NCI-H446 (cell line): ENCODE measurements at regions not wholly inside any gene's neighbourhood (a gene's known extent, or its start where the extent isn't known, plus 50 kb on each side); places are given as distances from the start of the nearest gene placed in this dataset.

ENCODE experiments used
- DNase-seq, 2 experiments: peaks; one replicate each; lab custom pipeline; 2025; lab: John Stamatoyannopoulos, UW

DNA sequence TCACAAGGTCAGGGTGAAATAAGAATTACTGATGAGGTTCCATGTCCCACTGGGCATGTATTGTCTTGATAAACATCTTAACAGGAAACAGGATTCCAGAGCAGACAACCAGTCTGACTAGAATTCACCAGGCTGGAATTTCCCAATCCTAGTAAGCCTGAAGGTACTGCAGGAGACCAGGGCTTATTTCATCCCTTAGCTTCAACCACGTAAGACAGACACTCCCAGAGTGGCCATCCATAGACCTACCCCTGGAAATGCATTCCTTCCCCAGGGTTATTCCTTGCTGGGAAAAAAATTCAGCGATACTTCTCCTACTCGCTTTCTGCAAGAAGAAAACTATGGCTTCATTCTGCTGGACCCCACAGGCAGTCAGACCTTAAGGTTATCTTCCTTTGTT, 785.4 kb downstream of the NR2F1-AS1 start:
- DNase-seq: no peak

DNA sequence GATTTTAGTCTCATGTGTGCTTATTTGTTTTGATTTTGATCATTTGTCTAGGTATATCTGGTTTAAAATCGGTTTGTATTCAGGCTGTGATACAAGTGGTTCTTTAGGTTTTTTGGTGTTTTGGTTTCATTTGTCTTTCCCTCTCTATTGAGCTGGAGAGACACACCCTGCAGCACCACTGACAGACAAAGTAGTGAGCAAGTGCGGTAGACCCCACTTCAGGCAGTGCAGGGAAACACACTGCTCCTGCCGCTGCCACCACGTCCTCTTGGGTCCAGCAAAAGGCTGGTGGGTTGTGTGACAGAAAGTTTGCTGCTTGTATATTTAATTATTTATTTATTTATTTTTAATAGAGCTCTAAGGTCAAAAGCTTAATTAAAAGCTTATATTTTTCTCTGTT, 801.0 kb downstream of the NR2F1-AS1 start:
- no peak for DNase-seq

DNA sequence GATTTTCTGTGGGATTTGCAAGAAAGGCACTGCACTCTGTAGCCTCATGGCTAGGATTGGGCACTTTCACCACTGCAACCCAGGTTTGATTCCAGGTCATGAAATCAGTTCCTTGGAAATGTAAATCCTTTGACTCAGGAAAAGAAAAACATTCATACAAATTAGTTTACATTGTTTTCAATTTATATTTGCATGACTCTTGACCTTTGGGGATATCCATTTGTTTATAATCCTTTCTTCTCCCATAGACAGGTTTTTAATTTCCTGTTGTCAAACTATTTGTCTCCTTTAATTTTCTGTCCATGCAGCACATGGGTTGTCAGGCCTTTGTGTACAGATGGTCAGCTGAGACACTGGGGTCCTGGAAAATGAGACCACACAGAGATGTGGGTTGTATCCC, 801.5 kb downstream of the NR2F1-AS1 start:
- DNase-seq: no peak

DNA sequence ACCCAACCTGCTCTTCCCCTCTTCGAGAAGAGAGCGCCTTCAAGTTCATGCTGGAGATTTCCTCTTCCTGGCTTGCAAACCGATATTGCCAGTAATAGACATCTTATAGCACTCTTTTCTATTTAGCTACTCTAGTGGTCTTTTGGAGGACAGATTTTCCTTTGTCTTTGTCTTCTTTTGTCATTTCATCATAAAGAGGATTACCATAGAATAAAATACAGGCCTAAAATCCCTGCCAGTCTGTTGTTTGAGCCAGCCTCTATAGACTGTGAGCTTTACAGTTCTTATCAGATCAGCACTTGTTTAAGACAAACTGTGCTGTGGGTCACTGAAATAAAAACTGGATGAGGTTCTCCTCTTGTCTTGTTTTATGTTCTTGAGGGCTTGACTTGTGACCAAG, 802.8 kb downstream of the NR2F1-AS1 start:
- DNase-seq: no peak

DNA sequence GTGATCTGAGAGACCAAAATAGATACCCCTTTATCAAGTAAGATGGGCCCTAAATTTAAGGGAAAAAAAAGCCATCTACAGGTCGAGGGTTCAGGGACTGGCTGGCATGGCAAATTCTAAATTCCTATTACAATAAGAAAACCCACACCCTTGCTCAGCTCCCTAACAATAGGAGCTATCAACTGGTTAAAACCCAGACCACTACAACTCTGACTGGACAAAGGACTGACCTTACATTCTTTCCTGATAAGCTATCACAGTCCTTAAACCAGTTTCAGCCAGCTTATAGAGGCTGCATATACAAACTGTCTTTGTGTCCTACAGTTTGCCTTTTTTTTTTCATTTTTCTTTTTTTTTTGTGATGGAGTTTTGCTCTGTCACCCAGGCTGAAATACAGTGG, 803.6 kb downstream of the NR2F1-AS1 start:
- DNase-seq: no peak

DNA sequence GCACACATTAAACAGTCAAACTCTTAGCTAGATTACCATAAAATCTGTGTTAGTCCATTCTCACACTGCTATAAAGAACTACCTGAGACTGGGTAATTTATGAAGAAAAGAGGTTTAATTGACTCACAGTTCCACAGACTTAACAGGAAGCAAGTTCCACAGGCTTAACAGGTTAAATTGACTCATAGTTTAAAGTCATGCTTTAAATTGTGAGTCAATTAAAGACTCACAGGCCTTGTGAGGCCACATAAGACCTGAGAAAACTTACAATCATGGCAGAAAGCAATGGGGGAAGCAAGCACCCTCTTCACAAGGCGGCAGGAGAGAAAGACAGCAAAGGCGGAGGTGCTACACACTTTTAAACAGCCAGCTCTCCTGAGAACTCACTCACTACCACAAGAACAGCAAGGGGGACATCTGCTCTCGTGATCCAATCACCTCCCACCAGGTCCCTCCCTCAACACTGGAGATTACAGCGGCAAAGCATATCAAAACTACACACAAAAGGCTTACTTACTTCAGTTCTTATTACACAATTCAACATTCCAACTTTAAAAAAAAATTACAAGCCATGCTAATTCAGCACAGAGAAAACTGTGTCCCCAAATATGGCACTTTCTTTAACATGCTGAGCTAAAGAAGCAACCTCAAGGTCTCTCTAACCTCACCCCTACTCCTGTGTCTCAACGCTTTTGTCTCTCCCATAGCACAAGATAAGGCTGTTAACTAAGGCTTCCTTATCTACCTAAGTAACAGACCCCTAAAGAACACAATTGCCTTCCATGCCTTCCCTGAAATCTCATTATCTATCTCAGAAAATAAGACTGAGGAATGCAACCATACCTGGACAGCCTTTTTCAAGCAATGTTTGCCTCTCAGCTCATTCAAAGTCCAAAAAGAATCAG, 805.1 kb downstream of the NR2F1-AS1 start:
- no peak for DNase-seq

DNA sequence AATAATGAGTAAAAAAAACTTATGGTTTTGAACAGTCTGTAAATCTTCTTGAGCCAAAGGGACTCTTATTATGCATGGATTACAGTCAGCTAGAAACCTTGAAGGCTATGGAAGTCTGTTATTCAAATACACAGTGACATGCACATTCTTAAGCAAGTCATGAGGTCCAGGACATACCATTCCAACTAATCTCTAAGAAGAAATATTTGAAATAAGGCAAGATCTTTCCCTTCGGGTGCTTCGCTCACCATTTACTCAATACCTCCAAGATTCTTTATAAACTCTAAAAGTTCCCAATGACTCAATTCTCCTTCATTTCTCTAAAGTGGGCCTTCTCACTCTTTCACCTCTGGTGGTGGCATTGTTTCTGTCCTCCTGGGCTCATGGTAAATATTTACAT, 811.0 kb downstream of the NR2F1-AS1 start:
- DNase-seq: no peak

DNA sequence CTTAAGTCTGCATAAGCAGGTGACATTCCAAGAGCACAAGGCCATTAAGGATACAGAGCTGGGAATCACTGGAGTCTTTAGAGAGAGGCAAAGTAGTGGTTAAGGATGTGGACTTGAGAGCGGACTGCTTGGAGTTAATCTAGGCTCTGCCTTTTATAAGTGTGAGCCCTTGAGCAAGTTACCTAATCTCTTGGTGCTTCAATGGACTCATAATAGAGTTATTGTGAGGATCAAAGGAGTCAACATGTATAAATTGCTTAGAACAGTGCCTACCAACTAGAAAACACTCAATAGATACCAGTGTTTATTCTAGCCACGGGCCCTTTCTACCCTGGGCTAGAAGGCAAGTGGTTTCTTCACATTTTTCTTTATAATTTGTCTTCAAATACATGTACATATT, 819.4 kb downstream of the NR2F1-AS1 start:
- DNase-seq: no peak

DNA sequence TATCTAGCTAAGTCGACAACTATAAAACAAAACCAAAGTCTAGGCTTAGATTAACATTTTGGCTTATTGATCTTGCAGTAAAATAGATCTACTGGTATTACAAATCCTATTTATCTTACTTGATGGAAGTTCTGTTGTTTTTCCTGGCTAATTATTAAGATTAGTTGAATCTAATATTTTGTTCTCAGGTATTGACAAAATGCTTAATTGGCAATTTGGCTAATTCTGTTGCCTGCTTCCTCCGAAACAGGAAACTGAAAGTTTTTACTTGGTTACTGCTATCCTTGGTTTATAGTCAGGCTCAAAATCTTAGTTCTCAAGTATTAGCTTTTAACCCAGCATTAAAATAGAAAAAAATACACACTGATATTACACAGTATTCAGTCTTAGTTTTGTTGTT, 820.5 kb downstream of the NR2F1-AS1 start:
- DNase-seq: no peak

DNA sequence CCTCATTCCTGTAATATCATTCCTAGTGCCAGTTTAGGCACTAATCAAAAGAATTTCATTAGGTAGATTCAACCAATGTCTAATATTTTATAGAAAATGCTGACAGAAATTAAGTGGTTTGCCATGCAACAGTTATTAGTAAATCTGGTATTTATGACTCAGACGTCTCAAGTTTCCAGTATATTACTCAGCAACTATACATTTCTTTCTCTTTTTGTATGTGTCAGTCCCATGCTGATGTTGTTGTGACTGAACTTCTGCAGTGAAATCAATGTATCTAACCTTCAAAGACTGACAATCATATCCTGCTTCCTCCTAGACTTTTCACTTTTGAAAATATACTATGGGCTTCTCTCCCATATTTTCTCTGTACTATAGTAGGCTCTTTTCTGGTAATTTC, 822.5 kb downstream of the NR2F1-AS1 start:
- DNase-seq: no peak

DNA sequence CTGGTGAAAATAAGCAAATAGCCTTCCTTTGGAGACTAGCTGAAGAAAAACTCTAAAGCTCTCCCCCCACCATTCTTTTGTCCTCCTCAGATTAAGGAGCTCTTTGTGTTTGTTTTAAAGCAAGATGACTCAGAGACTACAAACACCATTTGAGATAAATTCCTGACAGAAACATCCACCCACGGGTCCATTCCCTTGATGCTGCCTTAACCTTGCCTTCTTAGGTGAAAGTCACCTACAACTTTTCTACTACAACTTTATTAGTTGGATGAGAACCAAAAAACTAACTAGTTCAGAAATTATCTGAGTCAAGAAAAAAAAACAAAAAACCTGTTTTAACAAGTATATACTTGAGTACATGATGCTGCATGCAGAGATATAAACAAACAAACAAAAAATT, 831.1 kb downstream of the NR2F1-AS1 start:
- DNase-seq: no peak

DNA sequence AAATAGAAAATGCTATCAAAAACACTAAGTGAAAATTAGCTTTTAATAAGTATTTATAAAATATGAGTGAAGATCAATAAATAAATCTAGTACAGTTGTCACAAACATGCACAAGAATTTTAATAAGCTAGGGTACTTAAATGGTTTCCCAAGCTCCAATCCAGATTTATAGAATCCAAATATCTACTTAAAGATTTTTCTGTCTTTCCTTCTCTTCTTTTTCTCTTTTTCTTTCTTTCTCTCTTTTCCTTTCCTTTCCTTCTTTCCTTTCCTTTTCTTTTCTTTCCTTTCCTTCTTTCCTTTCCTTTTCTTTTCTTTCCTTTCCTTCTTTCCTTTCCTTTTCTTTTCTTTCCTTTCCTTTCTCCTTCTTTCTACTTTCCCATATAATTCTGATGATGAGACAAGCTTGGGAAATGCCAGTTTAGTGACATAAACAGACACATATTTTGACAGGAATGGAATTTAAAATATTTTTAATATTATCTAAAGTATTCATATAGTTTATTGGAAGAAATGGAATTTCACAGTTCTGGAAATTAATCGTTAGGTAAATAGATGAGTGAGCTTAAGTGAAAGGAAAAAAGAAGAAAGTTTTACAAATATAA, 832.8 kb downstream of the NR2F1-AS1 start:
- DNase-seq: no peak

DNA sequence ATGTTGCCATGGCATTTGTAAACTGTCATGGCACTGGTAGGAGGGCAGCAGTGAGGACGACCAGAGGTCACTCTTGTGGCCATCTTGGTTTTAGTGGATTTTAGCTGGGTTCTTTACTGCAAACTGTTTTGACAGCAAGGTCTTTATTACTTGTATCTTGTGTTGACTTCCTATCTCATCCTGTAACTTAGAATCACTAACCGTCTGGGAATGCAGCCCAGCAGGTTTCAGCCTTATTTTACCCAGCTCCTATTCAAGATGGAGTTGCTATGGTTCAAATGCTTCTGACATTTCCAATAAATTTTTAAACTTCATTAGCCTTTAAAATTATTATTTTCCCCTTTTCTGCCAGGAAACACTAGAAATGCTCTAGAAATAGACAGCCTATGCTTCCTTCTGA, 839.1 kb downstream of the NR2F1-AS1 start:
- no peak for DNase-seq

DNA sequence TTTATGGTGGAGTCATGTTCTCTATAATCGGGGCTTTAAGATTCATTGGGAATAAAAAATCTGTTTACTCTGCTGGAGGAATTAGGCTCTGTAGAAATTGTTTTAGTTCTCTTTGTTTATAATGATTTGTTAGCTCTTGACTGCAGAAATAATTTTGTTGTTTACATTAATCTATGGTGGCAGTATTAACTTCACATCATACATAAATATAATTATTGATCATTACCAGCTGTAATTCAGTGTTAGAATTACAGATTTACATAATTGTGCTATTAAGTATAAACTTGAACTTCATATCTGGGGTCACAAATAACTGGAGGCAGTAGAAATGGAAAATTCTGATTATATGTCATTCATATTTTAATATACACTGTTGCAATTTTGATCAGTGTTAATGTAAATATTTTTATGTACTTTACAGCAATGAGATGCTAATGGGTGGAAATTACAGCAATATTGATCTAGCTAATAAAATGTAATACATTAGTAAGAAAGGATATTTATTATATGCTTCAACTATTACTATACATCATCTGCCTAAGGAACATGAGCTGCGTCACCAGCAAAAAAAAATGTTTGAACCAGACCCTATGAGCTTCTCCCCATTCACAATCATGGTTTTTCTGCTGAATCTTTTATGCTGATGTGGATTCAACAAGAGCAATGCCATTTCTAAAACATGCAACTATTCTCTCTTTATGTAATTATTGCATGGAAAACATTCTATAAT, 846.6 kb downstream of the NR2F1-AS1 start:
- DNase-seq: no peak

DNA sequence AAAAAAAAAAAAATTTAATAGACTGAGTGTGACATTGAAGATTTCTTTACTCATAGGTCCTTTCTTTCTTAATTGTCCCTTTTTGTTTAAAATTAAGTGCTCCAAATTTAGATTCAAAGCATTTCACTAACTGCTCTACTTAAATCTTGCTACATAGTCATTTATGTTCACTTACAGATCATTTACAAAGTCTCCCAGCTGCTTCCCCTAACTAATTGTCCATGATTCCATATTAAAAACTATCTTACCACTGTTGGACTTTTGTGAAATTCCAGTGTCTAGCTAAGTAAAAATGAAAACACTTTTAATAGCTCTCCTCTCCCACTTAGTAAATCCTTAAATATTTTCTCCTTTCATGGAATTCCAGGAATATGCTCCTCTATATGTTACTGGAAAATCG, 850.5 kb downstream of the NR2F1-AS1 start:
- no peak for DNase-seq

DNA sequence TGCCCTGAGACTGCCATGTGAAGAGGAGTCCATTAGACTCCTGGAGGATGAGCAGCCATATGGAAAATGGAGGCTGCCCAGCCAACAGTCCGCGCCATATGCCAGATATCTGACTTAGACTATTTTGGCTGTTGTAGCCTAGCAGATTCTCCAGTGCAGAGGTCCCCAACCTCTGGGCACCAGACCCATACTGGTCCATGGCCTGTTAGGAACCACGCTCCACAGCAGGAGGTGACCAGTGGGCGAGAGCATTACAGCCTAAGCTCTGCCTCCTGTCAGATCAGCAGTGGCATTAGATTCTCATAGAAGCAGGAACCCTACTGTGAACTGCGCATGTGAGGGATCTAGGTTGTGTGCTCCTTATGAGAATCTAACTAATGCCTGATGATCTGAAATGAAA, 851.9 kb downstream of the NR2F1-AS1 start:
- no peak for DNase-seq

DNA sequence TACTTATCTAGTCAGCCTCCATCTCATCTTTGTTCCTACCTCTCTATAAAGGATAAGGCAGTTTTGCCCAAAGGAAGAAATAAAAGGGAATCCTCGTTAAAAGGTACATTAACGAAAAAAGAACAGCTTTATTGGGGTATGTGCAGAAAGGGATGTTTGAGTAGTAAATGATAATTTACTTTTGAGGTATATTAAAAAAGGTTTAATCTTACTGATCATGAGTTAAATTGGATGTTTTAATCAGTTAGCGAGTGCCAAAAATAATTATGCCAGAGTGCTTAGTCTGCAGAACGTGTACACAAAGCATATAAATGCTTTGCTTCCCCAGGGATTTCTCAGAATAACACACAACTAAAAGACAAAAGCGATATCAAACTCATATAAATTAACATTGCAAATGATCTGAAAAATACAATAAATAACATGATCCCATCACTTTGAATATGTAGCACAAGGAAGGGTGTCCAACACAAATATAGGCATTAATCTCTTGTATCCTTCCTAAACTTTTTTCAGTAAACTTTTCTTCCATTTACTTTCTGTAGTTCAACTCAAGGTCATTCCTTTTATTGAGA, 865.0 kb downstream of the NR2F1-AS1 start:
- DNase-seq: no peak

DNA sequence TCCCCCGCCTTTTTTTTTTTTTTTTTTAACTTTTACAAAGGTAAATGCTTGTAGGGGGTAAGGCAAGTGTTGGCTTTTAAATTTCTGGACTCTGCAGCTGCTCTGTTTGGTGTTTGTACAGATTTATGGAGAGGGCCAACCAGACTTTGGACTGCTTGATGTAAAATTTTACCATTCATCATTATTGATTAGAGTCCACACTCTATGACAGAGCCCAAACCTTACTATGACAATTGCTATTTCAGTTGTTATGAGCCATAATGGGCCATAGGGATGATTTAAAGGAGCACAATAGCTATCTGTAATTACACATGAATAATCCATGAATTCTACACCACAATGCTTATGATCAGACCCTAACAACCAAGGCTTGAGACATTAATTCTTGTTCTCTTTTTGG, 867.2 kb downstream of the NR2F1-AS1 start:
- DNase-seq: no peak

DNA sequence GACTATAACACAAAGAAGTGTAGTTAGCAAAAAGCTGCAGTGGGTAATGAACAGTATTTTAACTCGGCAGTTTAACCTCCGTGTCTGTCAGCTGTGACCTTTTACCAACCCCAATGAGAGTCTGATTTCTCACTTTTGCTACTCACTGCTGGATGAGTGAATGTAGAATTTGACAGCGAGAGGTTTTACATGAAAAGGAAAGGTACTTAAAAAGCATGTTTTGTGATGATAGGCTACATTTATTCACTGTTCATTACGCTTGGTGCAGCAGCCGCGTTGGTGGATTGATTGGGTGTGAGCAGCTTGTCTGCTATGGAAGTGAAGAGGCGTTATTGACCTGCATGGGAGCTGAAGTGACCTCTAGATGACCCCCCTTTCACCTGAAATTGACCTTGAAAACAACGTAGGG, 867.7 kb downstream of the NR2F1-AS1 start:
- no peak for DNase-seq

DNA sequence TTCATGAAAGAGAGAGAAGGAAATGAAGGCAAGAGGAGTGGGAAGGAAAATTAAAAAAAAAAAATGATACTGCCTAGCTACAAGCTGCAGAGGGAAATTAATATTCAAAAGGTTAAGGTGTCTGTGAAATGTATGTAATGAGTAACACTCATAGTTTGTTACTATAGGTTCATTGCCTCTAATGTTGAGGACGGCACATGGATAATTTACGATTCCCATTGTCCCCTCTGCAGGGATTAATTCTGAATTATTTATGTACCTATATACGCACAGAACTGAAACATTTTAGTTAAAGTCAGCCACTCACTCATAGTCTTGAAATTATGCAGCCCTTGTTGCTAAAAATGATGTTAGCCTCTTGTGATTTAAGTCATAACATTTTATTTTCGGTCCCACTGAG, 869.1 kb downstream of the NR2F1-AS1 start:
- DNase-seq: no peak

DNA sequence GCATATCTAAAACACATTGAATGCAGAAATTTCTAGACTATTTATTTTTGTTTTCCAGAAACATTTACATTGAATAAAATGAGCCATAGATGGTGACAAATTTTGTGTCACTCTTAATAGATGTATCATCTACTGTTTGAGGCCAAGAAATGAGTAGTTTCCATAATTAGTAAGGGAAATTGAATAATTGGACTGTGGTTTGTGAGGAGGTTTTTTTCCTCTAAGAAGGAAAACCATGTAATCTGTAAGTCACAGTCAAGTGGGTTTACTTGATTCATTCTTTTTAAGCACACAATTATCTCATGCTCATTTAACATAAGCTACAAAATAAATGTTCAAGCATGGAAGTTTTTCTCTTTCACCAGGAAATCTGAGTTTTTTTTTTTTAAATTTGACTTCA, 876.4 kb downstream of the NR2F1-AS1 start:
- no peak for DNase-seq

DNA sequence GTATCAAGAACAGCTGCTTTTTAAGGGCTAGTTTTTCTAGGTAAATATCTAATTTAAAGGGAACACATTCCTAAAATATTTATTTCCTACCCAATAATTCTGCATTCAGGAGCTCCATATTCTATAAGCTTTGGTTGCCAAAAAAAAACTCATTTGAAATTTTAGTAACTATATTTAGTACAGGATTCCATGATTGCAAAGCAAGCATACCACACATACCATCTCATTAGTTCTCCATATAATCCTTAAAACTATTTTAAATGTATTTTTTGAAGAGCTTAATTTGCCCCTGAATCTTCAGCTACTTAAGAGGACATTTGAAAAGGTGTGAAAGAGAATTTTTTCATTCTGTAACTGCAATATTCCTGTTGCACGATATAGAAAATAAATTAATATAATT, 877.0 kb downstream of the NR2F1-AS1 start:
- no peak for DNase-seq
